HG02870 (cell line): ENCODE measurements at regions not wholly inside any gene's neighbourhood (a gene's known extent, or its start where the extent isn't known, plus 50 kb on each side); places are given as distances from the start of the nearest gene placed in this dataset.
"Not testable (repeated sequence)": the region's sequence is repeated elsewhere in the genome, so short reads cannot be mapped to it uniquely, and the experiment has no call there.

Experiments used
- ATAC-seq: cut with Tn5 transposase; IDR thresholded peaks from one replicate; pipeline ENCODE4 v1.9.1; 2021; ENCODE audit warnings: mild to moderate bottlenecking, moderate library complexity; ENCODE audit not compliant: unreplicated experiment

- not testable (repeated sequence) for ATAC-seq
These were observed 121.3 kb upstream of the NIPA1 start for GRCh38 chr15:22665059-22665702.

GRCh38 chr15:22665711-22666110 is 120.7 kb upstream of the NIPA1 start:
- ATAC-seq = not testable (repeated sequence)

- not testable (repeated sequence) for ATAC-seq
These were observed 101.7 kb upstream of the NIPA1 start for GRCh38 chr15:22684786-22685185.

GRCh38 chr15:22699881-22700280 is 86.6 kb upstream of the NIPA1 start:
- not testable (repeated sequence) for ATAC-seq

- not testable (repeated sequence) for ATAC-seq
These were observed 75.6 kb upstream of the NIPA1 start for GRCh38 chr15:22710831-22711341.

GRCh38 chr15:22713933-22714332 is 72.5 kb upstream of the NIPA1 start:
- ATAC-seq = not testable (repeated sequence)

GRCh38 chr15:22714358-22715132 is 71.9 kb upstream of the NIPA1 start:
- not testable (repeated sequence) for ATAC-seq

- not testable (repeated sequence) for ATAC-seq
These were observed 71.2 kb upstream of the NIPA1 start for GRCh38 chr15:22715133-22715845.

GRCh38 chr15:22719980-22720379 is 66.5 kb upstream of the NIPA1 start:
- not testable (repeated sequence) for ATAC-seq

GRCh38 chr15:22726104-22726503 is 60.3 kb upstream of the NIPA1 start:
- not testable (repeated sequence) for ATAC-seq

- not testable (repeated sequence) for ATAC-seq
These were observed 51.4 kb upstream of the NIPA1 start for GRCh38 chr15:22735067-22735466.

GRCh38 chr15:22735781-22736180 is 50.7 kb upstream of the NIPA1 start:
- ATAC-seq = no peak

- not testable (repeated sequence) for ATAC-seq
These were observed 50.2 kb upstream of the NIPA1 start for GRCh38 chr15:22736200-22736599.
